B cell (primary cell): ENCODE measurements at regions not wholly inside any gene's neighbourhood (a gene's known extent, or its start where the extent isn't known, plus 50 kb on each side); places are given as distances from the start of the nearest gene placed in this dataset.

Experiments
- ATAC-seq: fragments of 200-7000 bp; cut with Tn5 transposase; one replicate; pipeline ENCODE4 v1.10.0; 2021; ENCODE audit warnings: low read depth, mild to moderate bottlenecking, moderate number of reproducible peaks, moderate library complexity
- CTCF ChIA-PET: fragments of 350-600 bp; sonication (Branson Sonifier 250); formaldehyde crosslinking; loops from one replicate; lab custom pipeline; 2021; ENCODE audit warnings: antibody characterized with exemption, inconsistent platforms; lab: Charles Lee
- POLR2A ChIA-PET: fragments of 350-600 bp; sonication (Branson Sonifier 250); formaldehyde crosslinking; loops from one replicate; lab custom pipeline; 2021; ENCODE audit warnings: antibody characterized with exemption; lab: Charles Lee
- DNase-seq: peaks from one replicate; pipeline ENCODE4 v3.0.0; 2013
- H2AFZ ChIP-seq: 2 replicates; pipeline ENCODE4 v1.6.1; 2012; ENCODE audit warnings: mild to moderate bottlenecking, low read depth, low read length; ENCODE audit not compliant: insufficient read depth, poor library complexity, severe bottlenecking
- H3K27ac ChIP-seq, 2 donors: 1 replicate in 1 of 2; 2 replicates in 1 of 2; pipeline ENCODE4 v1.5.1; 2012 to 2013; ENCODE audit warnings: low read length in 2 of 2, mild to moderate bottlenecking in 2 of 2, moderate library complexity in 1 of 2
- H3K27me3 ChIP-seq, 4 experiments: fragments of 200-600 bp in 1 of 4; sonication (generic) in 1 of 4; replicated peaks in 1 of 4; 1 replicate in 2 of 4; 2 replicates in 2 of 4; pipeline versions ENCODE4 v1.6.1 to v1.7.0; 2013 to 2016; ENCODE audit warnings: low read length in 3 of 4, mild to moderate bottlenecking in 2 of 4, mixed read lengths in 1 of 4, moderate library complexity in 1 of 4; ENCODE audit not compliant: insufficient read depth in 4 of 4, control insufficient read depth in 3 of 4; ENCODE audit errors: control extremely low read depth in 1 of 4
- H3K36me3 ChIP-seq, 2 experiments: replicated peaks in 1 of 2; 1 replicate in 1 of 2; 2 replicates in 1 of 2; pipeline versions ENCODE4 v1.6.1 to v1.7.1; 2013; ENCODE audit warnings: low read length in 1 of 2; ENCODE audit not compliant: insufficient read depth in 2 of 2, control insufficient read depth in 1 of 2; ENCODE audit errors: control extremely low read depth in 1 of 2, extremely low read depth in 1 of 2
- H3K4me1 ChIP-seq, 2 donors: fragments of 200-600 bp in 1 of 2; sonication (generic) in 1 of 2; 1 replicate in 1 of 2; 2 replicates in 1 of 2; pipeline versions ENCODE4 v1.5.1 to v1.6.1; 2013 to 2017; ENCODE audit warnings: low read length in 2 of 2; ENCODE audit not compliant: control insufficient read depth in 2 of 2, insufficient read depth in 2 of 2
- H3K4me2 ChIP-seq: replicated peaks from 2 replicates; pipeline ENCODE3; 2012; ENCODE audit warnings: mild to moderate bottlenecking, low read depth, low read length; ENCODE audit not compliant: poor library complexity, severe bottlenecking
- H3K4me3 ChIP-seq, 5 experiments: fragments of 200-600 bp in 1 of 5; sonication (generic) in 1 of 5; 1 replicate in 3 of 5; 2 replicates in 2 of 5; pipeline versions ENCODE4 v1.5.1 to v1.7.0; 2011 to 2016; ENCODE audit warnings: low read length in 4 of 5, mild to moderate bottlenecking in 4 of 5, low read depth in 2 of 5, control low read depth in 1 of 5, moderate library complexity in 1 of 5; ENCODE audit not compliant: insufficient read depth in 1 of 5; ENCODE audit errors: control extremely low read depth in 1 of 5, extremely low read depth in 1 of 5
- H3K79me2 ChIP-seq: fragments of 200-600 bp; sonication (generic); one replicate; pipeline ENCODE4 v1.6.0; 2016; ENCODE audit warnings: low read length; ENCODE audit not compliant: control insufficient read depth, insufficient read depth
- H3K9ac ChIP-seq: fragments of 200-600 bp; sonication (generic); 2 replicates; pipeline ENCODE4 v1.6.1; 2017; ENCODE audit warnings: mild to moderate bottlenecking, low read length, moderate library complexity
- H3K9me3 ChIP-seq, 3 donors: one replicate each; pipeline versions ENCODE4 v1.6.1 to v1.7.1; 2013; ENCODE audit warnings: low read length in 2 of 3; ENCODE audit not compliant: control insufficient read depth in 2 of 3, insufficient read depth in 1 of 3; ENCODE audit errors: control extremely low read depth in 1 of 3
- H4K20me1 ChIP-seq: 2 replicates; pipeline ENCODE4 v1.6.0; 2012; ENCODE audit warnings: mild to moderate bottlenecking, low read length; ENCODE audit not compliant: insufficient read depth, control insufficient read depth, poor library complexity, severe bottlenecking
- H3K27ac Mint-ChIP-seq: one replicate; pipeline ENCODE4 v1.8.0; 2021; ENCODE audit warnings: mixed read lengths
- H3K27me3 Mint-ChIP-seq: one replicate; pipeline ENCODE4 v1.8.0; 2021; ENCODE audit warnings: mixed read lengths
- H3K4me1 Mint-ChIP-seq: one replicate; pipeline ENCODE4 v1.8.0; 2021; ENCODE audit warnings: mixed read lengths
- H3K4me3 Mint-ChIP-seq: one replicate; pipeline ENCODE4 v1.8.0; 2021; ENCODE audit warnings: mixed read lengths
- H3K9me3 Mint-ChIP-seq: one replicate; pipeline ENCODE4 v1.8.0; 2022; ENCODE audit warnings: mixed read lengths; ENCODE audit not compliant: insufficient read depth
- CTCF ChIP-seq: fragments of 200-600 bp; IDR thresholded peaks from one replicate; pipeline ENCODE4 v1.8.0; 2022; ENCODE audit warnings: antibody characterized with exemption, mild to moderate bottlenecking
- EZH2 ChIP-seq: IDR thresholded peaks from 2 replicates; pipeline ENCODE4 v1.6.1; 2012; ENCODE audit warnings: borderline replicate concordance, low read depth, mild to moderate bottlenecking, moderate library complexity, low read length; ENCODE audit not compliant: insufficient read depth, poor library complexity, severe bottlenecking
- WGBS: methylation state at CpG from one replicate; pipeline ENCODE4 v1.1.5; 2013; ENCODE audit warnings: missing lambda C conversion rate; ENCODE audit not compliant: insufficient coverage; 5-methylcytosine and 5-hydroxymethylcytosine counted together
- intact Hi-C: fragments of 100-400 bp; cut with micrococcal nuclease; formaldehyde crosslinking; loops from one replicate; pipeline ENCODE4 v1.10.0; 2022

- H3K4me3 ChIP-seq: no peak overlapping the region
- intact Hi-C loops: no loop called here
- no peak overlapping the region for H2AFZ ChIP-seq
- WGBS: 90% methylated on average over 1 of the region's 1 CpG
- DNase-seq: no peak
- Mint-ChIP-seq H3K27me3 (no peaks in the 10 kb centered on the region), H3K4me1 (no peaks in the 10 kb centered on the region), H3K9me3 (no peaks in the 10 kb centered on the region), H3K4me3 (no peak overlapping the region), H3K27ac (no peak overlapping the region)
- H4K20me1 ChIP-seq: no peaks in the 10 kb centered on the region
- no peaks in the 10 kb centered on the region for H3K36me3 ChIP-seq
- ChIA-PET CTCF (no interaction called here), POLR2A (no interaction called here)
- H3K9ac ChIP-seq: no peak overlapping the region
- no peak overlapping the region for H3K27ac ChIP-seq
- no peaks in the 10 kb centered on the region for H3K4me1 ChIP-seq
- H3K27me3 ChIP-seq: no peaks in the 10 kb centered on the region
- peaks cover 0 to 2% (median 0%) of the 10 kb centered on the region in 3 donors for H3K9me3 ChIP-seq
- TF ChIP-seq CTCF (no peak), EZH2 (no peak)
- H3K79me2 ChIP-seq: no peaks in the 10 kb centered on the region
- ATAC-seq: no peak
- no peak overlapping the region for H3K4me2 ChIP-seq
These were observed 84.5 kb upstream of the ST6GALNAC5 start for GRCh38 chr1:76782809-76783208.

- no peak overlapping the region for H3K9ac ChIP-seq
- no peaks in the 10 kb centered on the region for H3K4me1 ChIP-seq
- no peak overlapping the region for H3K27ac Mint-ChIP-seq
- no peak overlapping the region for H3K4me2 ChIP-seq
- ATAC-seq (no peak), DNase-seq (no peak)
- no peak overlapping the region for H3K4me3 Mint-ChIP-seq
- H3K27me3 Mint-ChIP-seq: no peaks in the 10 kb centered on the region
- CTCF ChIA-PET: no interaction called here
- H3K4me1 Mint-ChIP-seq: no peaks in the 10 kb centered on the region
- no peaks in the 10 kb centered on the region for H3K36me3 ChIP-seq
- no peak overlapping the region for H2AFZ ChIP-seq
- POLR2A ChIA-PET: no interaction called here
- H3K9me3 Mint-ChIP-seq: no peaks in the 10 kb centered on the region
- no peaks in the 10 kb centered on the region for H3K27me3 ChIP-seq
- TF ChIP-seq EZH2: no peak
- TF ChIP-seq CTCF: no peak
- no peaks in the 10 kb centered on the region for H4K20me1 ChIP-seq
- no peak overlapping the region for H3K4me3 ChIP-seq
- H3K9me3 ChIP-seq: peaks cover 0 to 2% (median 0%) of the 10 kb centered on the region in 3 donors
- H3K27ac ChIP-seq: no peak overlapping the region
- no peaks in the 10 kb centered on the region for H3K79me2 ChIP-seq
- intact Hi-C loops: no loop called here
These were observed 82.8 kb upstream of the ST6GALNAC5 start for GRCh38 chr1:76784502-76784901.
